ENCODE measurements at regions not wholly inside any gene's neighbourhood (a gene's known extent, or its start where the extent isn't known, plus 50 kb on each side); places are given as distances from the start of the nearest gene placed in this dataset.

- Histone ChIP-seq H3K9me3 (no peaks in the 10 kb centered on the region), H3K27me3 (replicated peaks; ENCODE audit: control insufficient read depth, insufficient read depth, low read length) (no peaks in the 10 kb centered on the region; the same call in 1 of the 2 replicates), H3K36me3 (ENCODE audit: control insufficient read depth, insufficient read depth, low read length) (no peaks in the 10 kb centered on the region), H3K4me1 (no peaks in the 10 kb centered on the region), H3K4me3 (ENCODE audit: low read depth, low read length) (no peak overlapping the region)
- no peak for DNase-seq
- no TSS peak for BruUV-seq (replicated peaks)
- ChIA-PET POLR2A (no interaction called here), CTCF (no interaction called here)
- H3K27me3 Mint-ChIP-seq (ENCODE audit: insufficient read depth, unreplicated experiment): peaks cover 3% of the 10 kb centered on the region
- H3K27ac Mint-ChIP-seq (ENCODE audit: unreplicated experiment): no peak overlapping the region
- no peaks in the 10 kb centered on the region for H3K4me1 Mint-ChIP-seq (ENCODE audit: low read depth, unreplicated experiment)
- H3K4me3 Mint-ChIP-seq (ENCODE audit: unreplicated experiment): no peak overlapping the region
- intact Hi-C loops (cut with micrococcal nuclease; ENCODE audit: unreplicated experiment): no loop called here
- no peaks in the 10 kb centered on the region for H3K9me3 Mint-ChIP-seq (ENCODE audit: unreplicated experiment)
- TF ChIP-seq CTCF (IDR thresholded peaks at IDR 0.05; ENCODE audit: insufficient read depth in 1 of 2, low read depth in 1 of 2, low read length in 1 of 2, severe bottlenecking in 1 of 2, unreplicated experiment in 1 of 2): no peak
- no peaks in the 10 kb centered on the region for H3K36me3 Mint-ChIP-seq (ENCODE audit: insufficient read depth, unreplicated experiment)
Measured at GRCh38 chr18:28904789-28905364, 727.9 kb upstream of the CDH2 start.

GRCh38 chr18:28903306-28903705 lies 726.4 kb upstream of the CDH2 start:
- H3K36me3 Mint-ChIP-seq (ENCODE audit: insufficient read depth, unreplicated experiment): no peaks in the 10 kb centered on the region
- no peaks in the 10 kb centered on the region for H3K9me3 Mint-ChIP-seq (ENCODE audit: unreplicated experiment)
- ChIA-PET POLR2A (no interaction called here), CTCF (no interaction called here)
- no peak for TF ChIP-seq CTCF (IDR thresholded peaks at IDR 0.05; ENCODE audit: insufficient read depth in 1 of 2, low read depth in 1 of 2, low read length in 1 of 2, severe bottlenecking in 1 of 2, unreplicated experiment in 1 of 2)
- Histone ChIP-seq H3K9me3 (no peaks in the 10 kb centered on the region), H3K36me3 (ENCODE audit: control insufficient read depth, insufficient read depth, low read length) (no peaks in the 10 kb centered on the region), H3K4me3 (ENCODE audit: low read depth, low read length) (no peak overlapping the region), H3K27me3 (replicated peaks; ENCODE audit: control insufficient read depth, insufficient read depth, low read length) (no peaks in the 10 kb centered on the region; the same call in 1 of the 2 replicates), H3K4me1 (no peaks in the 10 kb centered on the region)
- no peaks in the 10 kb centered on the region for H3K4me1 Mint-ChIP-seq (ENCODE audit: low read depth, unreplicated experiment)
- H3K4me3 Mint-ChIP-seq (ENCODE audit: unreplicated experiment): no peak overlapping the region
- H3K27me3 Mint-ChIP-seq (ENCODE audit: insufficient read depth, unreplicated experiment): peaks cover 3% of the 10 kb centered on the region
- no TSS peak for BruUV-seq (replicated peaks)
- intact Hi-C loops (cut with micrococcal nuclease; ENCODE audit: unreplicated experiment): no loop called here
- no peak for DNase-seq
- no peak overlapping the region for H3K27ac Mint-ChIP-seq (ENCODE audit: unreplicated experiment)

- Mint-ChIP-seq H3K9me3 (ENCODE audit: unreplicated experiment) (no peaks in the 10 kb centered on the region), H3K4me3 (ENCODE audit: unreplicated experiment) (no peak overlapping the region), H3K4me1 (ENCODE audit: low read depth, unreplicated experiment) (no peaks in the 10 kb centered on the region), H3K36me3 (ENCODE audit: insufficient read depth, unreplicated experiment) (no peaks in the 10 kb centered on the region), H3K27ac (ENCODE audit: unreplicated experiment) (no peak overlapping the region), H3K27me3 (ENCODE audit: insufficient read depth, unreplicated experiment) (no peaks in the 10 kb centered on the region)
- intact Hi-C loops (cut with micrococcal nuclease; ENCODE audit: unreplicated experiment): no loop called here
- CTCF ChIA-PET: no interaction called here
- no peaks in the 10 kb centered on the region for H3K9me3 ChIP-seq
- POLR2A ChIA-PET: no interaction called here
- BruUV-seq (replicated peaks): no TSS peak
- TF ChIP-seq CTCF (IDR thresholded peaks at IDR 0.05; ENCODE audit: insufficient read depth in 1 of 2, low read depth in 1 of 2, low read length in 1 of 2, severe bottlenecking in 1 of 2, unreplicated experiment in 1 of 2): no peak
- DNase-seq: no peak
- no peaks in the 10 kb centered on the region for H3K4me1 ChIP-seq
- no peak overlapping the region for H3K4me3 ChIP-seq (ENCODE audit: low read depth, low read length)
- no peaks in the 10 kb centered on the region for H3K27me3 ChIP-seq (replicated peaks; ENCODE audit: control insufficient read depth, insufficient read depth, low read length)
- no peaks in the 10 kb centered on the region for H3K36me3 ChIP-seq (ENCODE audit: control insufficient read depth, insufficient read depth, low read length)
Measured at GRCh38 chr18:28890791-28891190, 713.9 kb upstream of the CDH2 start.
